A673 (cell line): ENCODE measurements at regions not wholly inside any gene's neighbourhood (a gene's known extent, or its start where the extent isn't known, plus 50 kb on each side); places are given as distances from the start of the nearest gene placed in this dataset.

Experiments used
- BruUV-seq: library from RNA; stranded (reverse); fragments of 400-500 nt; replicated peaks from 2 replicates; lab custom pipeline; 2021; lab: Mats Ljungman, UMichigan
- CTCF ChIA-PET: fragments of 300-600 bp; sonication (Branson Sonifier 250); formaldehyde crosslinking; loops from one replicate; lab custom pipeline; 2022; ENCODE audit warnings: antibody characterized with exemption; lab: Charles Lee
- POLR2A ChIA-PET: fragments of 300-600 bp; sonication (Branson Sonifier 250); formaldehyde crosslinking; loops from one replicate; lab custom pipeline; 2022; ENCODE audit warnings: antibody characterized with exemption; ENCODE audit not compliant: low non-redundant PET; lab: Charles Lee
- DNase-seq: peaks from one replicate; pipeline ENCODE4 v3.0.0-alpha.2; 2015; ENCODE audit warnings: low spot score
- H3K27ac ChIP-seq: fragments of 200-600 bp; sonication (generic); 2 replicates; pipeline ENCODE4 v1.5.1; 2016; ENCODE audit warnings: mixed run types, low read depth, mild to moderate bottlenecking, mixed read lengths, antibody characterized with exemption, low read length; ENCODE audit not compliant: poor library complexity, severe bottlenecking
- H3K27me3 ChIP-seq: fragments of 200-600 bp; sonication (generic); replicated peaks from 2 replicates; pipeline ENCODE4 v1.6.1; 2017; ENCODE audit warnings: mixed run types, low read depth, mild to moderate bottlenecking, mixed read lengths, antibody characterized with exemption, low read length; ENCODE audit not compliant: insufficient read depth, poor library complexity
- H3K36me3 ChIP-seq: fragments of 200-600 bp; sonication (generic); 2 replicates; pipeline ENCODE4 v1.6.1; 2016; ENCODE audit warnings: mixed run types, mild to moderate bottlenecking, mixed read lengths, antibody characterized with exemption, low read length; ENCODE audit not compliant: insufficient read depth, poor library complexity, severe bottlenecking
- H3K4me1 ChIP-seq: fragments of 200-600 bp; sonication (generic); 2 replicates; pipeline ENCODE4 v1.6.1; 2017; ENCODE audit warnings: mixed run types, mild to moderate bottlenecking, mixed read lengths, antibody characterized with exemption, low read length; ENCODE audit not compliant: insufficient read depth, poor library complexity, severe bottlenecking
- H3K4me3 ChIP-seq: fragments of 200-600 bp; sonication (generic); 2 replicates; pipeline ENCODE4 v1.5.1; 2016; ENCODE audit warnings: low read depth, mixed run types, mild to moderate bottlenecking, mixed read lengths, low read length; ENCODE audit not compliant: poor library complexity, severe bottlenecking
- H3K9me3 ChIP-seq: fragments of 200-600 bp; sonication (generic); 2 replicates; pipeline ENCODE4 v1.6.1; 2016; ENCODE audit warnings: mixed run types, low read depth, mild to moderate bottlenecking, mixed read lengths, antibody characterized with exemption, low read length; ENCODE audit not compliant: poor library complexity, severe bottlenecking
- EZH2 ChIP-seq: fragments of 200-600 bp; sonication (generic); IDR thresholded peaks from 2 replicates; pipeline ENCODE4 v1.6.1; 2017; ENCODE audit warnings: borderline replicate concordance, low read depth, mild to moderate bottlenecking, mixed read lengths, antibody characterized with exemption, low read length; ENCODE audit not compliant: poor library complexity, severe bottlenecking
- intact Hi-C: fragments of 100-400 bp; cut with micrococcal nuclease; formaldehyde crosslinking; loops from one replicate; pipeline ENCODE4 v1.10.0; 2022; ENCODE audit not compliant: unreplicated experiment
- TF ChIP-seq, protein P1 (sequence below): fragments of 300-800, 200-600 bp; sonication (generic); conservative IDR thresholded peaks from 2 replicates; pipeline ENCODE4 v1.5.1; 2017; ENCODE audit warnings: low read depth, mild to moderate bottlenecking, antibody characterized with exemption, low read length, moderate library complexity, mixed read lengths

DNA sequence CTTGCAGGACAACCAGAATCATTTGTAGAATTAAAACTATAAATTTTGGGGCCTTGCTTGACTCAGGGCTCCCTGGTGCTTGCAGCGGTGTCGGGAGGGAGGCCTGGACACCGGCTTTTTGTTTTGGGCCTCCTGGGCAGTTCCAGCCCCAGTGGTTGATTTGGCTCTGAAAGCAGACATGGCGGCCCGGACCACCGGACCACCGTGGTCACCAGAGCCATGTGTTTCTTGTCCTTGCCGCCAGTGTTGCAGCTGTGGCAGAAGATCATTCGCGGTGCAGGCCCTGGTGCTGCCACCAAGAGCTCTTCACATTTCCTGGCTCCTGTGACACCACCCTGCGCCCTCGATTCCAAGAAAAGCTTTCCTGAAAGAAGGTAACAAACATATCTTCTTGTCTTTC is 484.8 kb downstream of the BRINP3 start:
- ChIA-PET CTCF (no interaction called here), POLR2A (no interaction called here)
- no peak for DNase-seq
- Histone ChIP-seq H3K27ac (no peak overlapping the region), H3K36me3 (no peaks in the 10 kb centered on the region), H3K27me3 (no peaks in the 10 kb centered on the region), H3K4me3 (no peak overlapping the region), H3K9me3 (no peaks in the 10 kb centered on the region), H3K4me1 (no peaks in the 10 kb centered on the region)
- BruUV-seq = no TSS peak
- TF ChIP-seq EZH2 = no peak
- TF ChIP-seq, protein P1, sequence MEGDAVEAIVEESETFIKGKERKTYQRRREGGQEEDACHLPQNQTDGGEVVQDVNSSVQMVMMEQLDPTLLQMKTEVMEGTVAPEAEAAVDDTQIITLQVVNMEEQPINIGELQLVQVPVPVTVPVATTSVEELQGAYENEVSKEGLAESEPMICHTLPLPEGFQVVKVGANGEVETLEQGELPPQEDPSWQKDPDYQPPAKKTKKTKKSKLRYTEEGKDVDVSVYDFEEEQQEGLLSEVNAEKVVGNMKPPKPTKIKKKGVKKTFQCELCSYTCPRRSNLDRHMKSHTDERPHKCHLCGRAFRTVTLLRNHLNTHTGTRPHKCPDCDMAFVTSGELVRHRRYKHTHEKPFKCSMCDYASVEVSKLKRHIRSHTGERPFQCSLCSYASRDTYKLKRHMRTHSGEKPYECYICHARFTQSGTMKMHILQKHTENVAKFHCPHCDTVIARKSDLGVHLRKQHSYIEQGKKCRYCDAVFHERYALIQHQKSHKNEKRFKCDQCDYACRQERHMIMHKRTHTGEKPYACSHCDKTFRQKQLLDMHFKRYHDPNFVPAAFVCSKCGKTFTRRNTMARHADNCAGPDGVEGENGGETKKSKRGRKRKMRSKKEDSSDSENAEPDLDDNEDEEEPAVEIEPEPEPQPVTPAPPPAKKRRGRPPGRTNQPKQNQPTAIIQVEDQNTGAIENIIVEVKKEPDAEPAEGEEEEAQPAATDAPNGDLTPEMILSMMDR = no peak
- intact Hi-C loops = no loop called here

DNA sequence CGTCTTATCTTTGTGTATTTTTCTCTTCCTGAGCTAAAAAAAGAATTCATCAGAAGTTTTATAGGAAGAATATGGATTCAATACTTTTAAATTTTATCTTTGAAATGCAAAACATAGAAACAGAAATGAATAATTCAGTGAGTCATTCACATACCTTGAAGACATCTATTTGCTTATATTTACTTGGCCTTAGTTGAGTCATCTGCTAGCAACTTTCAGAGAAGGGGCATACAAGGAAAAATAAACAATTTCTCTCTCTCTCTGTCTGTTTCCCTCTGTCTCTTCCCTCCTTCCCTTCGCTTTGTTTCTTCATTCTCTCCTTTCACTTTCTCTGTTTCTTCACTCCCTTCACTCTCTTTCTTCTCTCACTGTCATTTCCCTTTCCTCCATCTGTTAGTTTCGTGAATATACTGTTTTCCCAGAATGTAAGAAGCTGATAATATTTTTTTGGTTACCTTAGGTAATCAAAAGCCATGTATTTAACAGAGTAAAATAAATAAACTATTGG is 477.2 kb downstream of the BRINP3 start:
- H3K27ac ChIP-seq = no peak overlapping the region

DNA sequence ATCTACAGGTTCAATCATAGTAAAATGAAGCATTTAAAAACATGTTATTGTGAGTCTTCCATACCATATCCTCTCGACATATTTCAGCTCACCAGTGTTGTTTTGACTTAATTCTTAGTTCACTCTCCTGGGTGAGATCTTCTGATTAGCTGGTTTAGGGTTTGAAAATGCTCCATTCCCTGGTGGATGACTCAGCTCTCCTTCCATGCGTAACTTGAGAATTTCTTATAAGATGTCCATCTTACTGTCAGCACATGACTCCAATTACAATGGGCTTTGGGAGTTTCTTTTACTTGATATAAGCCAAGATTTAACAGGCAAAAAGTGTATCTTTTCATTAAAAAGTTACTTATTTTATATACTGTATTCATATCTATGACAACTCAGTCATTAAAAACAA is 476.5 kb downstream of the BRINP3 start:
- Histone ChIP-seq H3K9me3 (no peaks in the 10 kb centered on the region), H3K27ac (no peak overlapping the region), H3K4me3 (no peak overlapping the region), H3K4me1 (no peaks in the 10 kb centered on the region), H3K36me3 (no peaks in the 10 kb centered on the region), H3K27me3 (no peaks in the 10 kb centered on the region)
- no peak for DNase-seq
- ChIA-PET CTCF (no interaction called here), POLR2A (no interaction called here)
- TF ChIP-seq, protein P1 = no peak
- no peak for TF ChIP-seq EZH2
- no TSS peak for BruUV-seq
- intact Hi-C loops = no loop called here

More for the DNA sequence above, 477.2 kb downstream of the BRINP3 start:
- no peaks in the 10 kb centered on the region for H3K4me1 ChIP-seq
- ChIA-PET CTCF (no interaction called here), POLR2A (no interaction called here)
- no peak for DNase-seq
- H3K9me3 ChIP-seq = no peaks in the 10 kb centered on the region
- H3K27me3 ChIP-seq = no peaks in the 10 kb centered on the region
- no peaks in the 10 kb centered on the region for H3K36me3 ChIP-seq
- BruUV-seq = no TSS peak
- intact Hi-C loops = no loop called here
- no peak overlapping the region for H3K4me3 ChIP-seq
- no peak for TF ChIP-seq EZH2
- TF ChIP-seq, protein P1 = no peak
